ENCODE measurements at regions not wholly inside any gene's neighbourhood (a gene's known extent, or its start where the extent isn't known, plus 50 kb on each side); places are given as distances from the start of the nearest gene placed in this dataset.

- no peak for TF ChIP-seq CTCF (IDR thresholded peaks at IDR 0.05; ENCODE audit: low read depth, low read length, missing control alignments)
- DNase-seq (ENCODE audit: extremely low read depth, low read depth): no peak
- H3K4me3 ChIP-seq (replicated peaks; ENCODE audit: low read depth, low read length): no peak overlapping the region
These were observed 873.2 kb downstream of the GATA3 start for GRCh38 chr10:8927705-8928104.

GRCh38 chr10:8946451-8946850 is 892.0 kb downstream of the GATA3 start:
- no peak for TF ChIP-seq CTCF (IDR thresholded peaks at IDR 0.05; ENCODE audit: low read depth, low read length, missing control alignments)
- no peak for DNase-seq (ENCODE audit: extremely low read depth, low read depth)
- no peak overlapping the region for H3K4me3 ChIP-seq (replicated peaks; ENCODE audit: low read depth, low read length)

- DNase-seq (ENCODE audit: extremely low read depth, low read depth): no peak
- no peak overlapping the region for H3K4me3 ChIP-seq (replicated peaks; ENCODE audit: low read depth, low read length)
- TF ChIP-seq CTCF (IDR thresholded peaks at IDR 0.05; ENCODE audit: low read depth, low read length, missing control alignments): no peak
These were observed 896.5 kb downstream of the GATA3 start for GRCh38 chr10:8950978-8951377.

GRCh38 chr10:8951440-8952089 is 897.1 kb downstream of the GATA3 start:
- no peak for TF ChIP-seq CTCF (IDR thresholded peaks at IDR 0.05; ENCODE audit: low read depth, low read length, missing control alignments)
- H3K4me3 ChIP-seq (replicated peaks; ENCODE audit: low read depth, low read length): no peak overlapping the region
- DNase-seq (ENCODE audit: extremely low read depth, low read depth): no peak

GRCh38 chr10:8956400-8956799 is 901.9 kb downstream of the GATA3 start:
- H3K4me3 ChIP-seq (replicated peaks; ENCODE audit: low read depth, low read length): no peak overlapping the region
- TF ChIP-seq CTCF (IDR thresholded peaks at IDR 0.05; ENCODE audit: low read depth, low read length, missing control alignments): no peak
- DNase-seq (ENCODE audit: extremely low read depth, low read depth): no peak

- H3K4me3 ChIP-seq (replicated peaks; ENCODE audit: low read depth, low read length): no peak overlapping the region
- TF ChIP-seq CTCF (IDR thresholded peaks at IDR 0.05; ENCODE audit: low read depth, low read length, missing control alignments): no peak
- DNase-seq (ENCODE audit: extremely low read depth, low read depth): no peak
These were observed 907.8 kb downstream of the GATA3 start for GRCh38 chr10:8962249-8962648.

- TF ChIP-seq CTCF (IDR thresholded peaks at IDR 0.05; ENCODE audit: low read depth, low read length, missing control alignments): no peak
- no peak for DNase-seq (ENCODE audit: extremely low read depth, low read depth)
- H3K4me3 ChIP-seq (replicated peaks; ENCODE audit: low read depth, low read length): no peak overlapping the region
These were observed 912.6 kb downstream of the GATA3 start for GRCh38 chr10:8967061-8967460.
